Keratinocyte (primary cell): ENCODE measurements at regions not wholly inside any gene's neighbourhood (a gene's known extent, or its start where the extent isn't known, plus 50 kb on each side); places are given as distances from the start of the nearest gene placed in this dataset.

Experiments
- EZH2 ChIP-seq: IDR thresholded peaks from one replicate; pipeline ENCODE4 v1.6.1; 2012; ENCODE audit warnings: inconsistent platforms, mild to moderate bottlenecking, low read length, moderate library complexity
- TF ChIP-seq, protein P1 (sequence below), 3 experiments: IDR thresholded peaks in 1 of 3; conservative IDR thresholded peaks in 1 of 3; optimal IDR thresholded peaks in 1 of 3; 2 replicates in 2 of 3; 3 replicates in 1 of 3; pipeline versions ENCODE3 to v1.5.1; 2011; ENCODE audit warnings: low read length in 3 of 3, mild to moderate bottlenecking in 3 of 3, moderate library complexity in 2 of 3, control low read depth in 1 of 3, inconsistent platforms in 1 of 3; ENCODE audit not compliant: insufficient read depth in 2 of 3; ENCODE audit errors: extremely low read depth in 1 of 3

DNA sequence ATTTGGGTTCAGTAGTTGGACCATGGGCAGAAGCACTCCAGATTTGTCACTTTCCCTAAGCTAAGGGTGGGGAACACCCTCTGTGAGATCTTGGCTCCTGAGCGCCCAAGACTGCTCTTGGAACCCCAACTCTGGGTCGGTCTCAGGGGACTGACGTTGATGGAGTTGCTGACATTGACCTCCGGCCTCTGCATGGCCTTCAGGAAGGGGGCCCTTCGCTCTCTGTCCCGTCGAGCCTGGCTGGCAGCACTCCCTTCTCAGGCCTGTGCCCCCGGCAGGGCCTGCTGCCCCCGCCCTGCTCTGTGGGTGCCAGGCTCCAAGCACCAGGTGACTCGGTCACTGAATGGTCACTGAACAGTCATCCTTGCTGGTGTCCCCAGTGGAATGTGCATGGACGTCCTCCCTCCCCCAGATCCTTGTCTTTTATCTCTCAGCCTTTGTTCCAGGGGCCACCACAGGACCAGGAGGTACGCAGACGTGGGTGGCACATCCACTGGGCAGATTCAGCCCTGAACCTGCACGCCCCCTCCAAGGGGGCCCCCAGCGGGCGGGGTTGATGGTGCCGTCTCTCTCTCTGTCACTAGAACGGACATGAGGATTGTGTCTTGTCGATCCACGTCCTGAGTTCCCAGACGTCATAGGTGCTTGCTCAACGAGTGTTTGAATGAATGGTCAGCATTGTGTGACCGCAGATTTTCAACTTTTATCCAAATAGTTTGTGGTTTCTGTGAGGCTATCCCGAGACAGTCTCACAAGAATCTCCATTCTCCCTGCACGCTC is 314.5 kb downstream of the SEC14L1 start:
- TF ChIP-seq, protein P1, sequence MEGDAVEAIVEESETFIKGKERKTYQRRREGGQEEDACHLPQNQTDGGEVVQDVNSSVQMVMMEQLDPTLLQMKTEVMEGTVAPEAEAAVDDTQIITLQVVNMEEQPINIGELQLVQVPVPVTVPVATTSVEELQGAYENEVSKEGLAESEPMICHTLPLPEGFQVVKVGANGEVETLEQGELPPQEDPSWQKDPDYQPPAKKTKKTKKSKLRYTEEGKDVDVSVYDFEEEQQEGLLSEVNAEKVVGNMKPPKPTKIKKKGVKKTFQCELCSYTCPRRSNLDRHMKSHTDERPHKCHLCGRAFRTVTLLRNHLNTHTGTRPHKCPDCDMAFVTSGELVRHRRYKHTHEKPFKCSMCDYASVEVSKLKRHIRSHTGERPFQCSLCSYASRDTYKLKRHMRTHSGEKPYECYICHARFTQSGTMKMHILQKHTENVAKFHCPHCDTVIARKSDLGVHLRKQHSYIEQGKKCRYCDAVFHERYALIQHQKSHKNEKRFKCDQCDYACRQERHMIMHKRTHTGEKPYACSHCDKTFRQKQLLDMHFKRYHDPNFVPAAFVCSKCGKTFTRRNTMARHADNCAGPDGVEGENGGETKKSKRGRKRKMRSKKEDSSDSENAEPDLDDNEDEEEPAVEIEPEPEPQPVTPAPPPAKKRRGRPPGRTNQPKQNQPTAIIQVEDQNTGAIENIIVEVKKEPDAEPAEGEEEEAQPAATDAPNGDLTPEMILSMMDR (optimal IDR thresholded peaks at IDR 0.05 in 1 of 3, IDR thresholded peaks at IDR 0.05 in 1 of 3, conservative IDR thresholded peaks at IDR 0.05 in 1 of 3; ENCODE audit: extremely low read depth in 1 of 3, insufficient read depth in 2 of 3, low read length in 3 of 3): no peak
- TF ChIP-seq EZH2: no peak
